AML-193 (cell line): ENCODE measurements at regions not wholly inside any gene's neighbourhood (a gene's known extent, or its start where the extent isn't known, plus 50 kb on each side); places are given as distances from the start of the nearest gene placed in this dataset.
"Not testable (repeated sequence)": the region's sequence is repeated elsewhere in the genome, so short reads cannot be mapped to it uniquely, and the experiment has no call there.

Experiments
- DNase-seq, 2 experiments: peaks; one replicate each; lab custom pipeline; 2025; lab: John Stamatoyannopoulos, UW

DNA sequence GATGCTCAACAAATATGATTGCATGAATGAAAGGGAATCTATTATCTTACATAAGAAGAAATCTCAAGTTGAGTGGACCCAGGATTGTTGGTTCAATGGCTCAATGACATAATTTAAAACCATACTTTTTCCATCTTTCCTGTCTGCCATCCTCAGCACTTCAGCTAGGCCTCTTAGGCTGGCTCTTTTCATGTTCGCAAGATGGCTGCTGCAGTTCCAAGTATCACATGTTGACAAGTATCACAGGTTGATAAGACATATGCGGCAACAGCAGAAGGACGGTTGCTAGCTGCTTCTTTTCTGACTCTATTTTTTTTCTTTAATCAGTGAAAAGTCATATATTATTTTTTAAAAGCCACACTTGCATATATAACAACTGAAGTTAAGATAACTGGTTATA lies 79.0 kb upstream of the CDK6 start:
- no peak for DNase-seq

DNA sequence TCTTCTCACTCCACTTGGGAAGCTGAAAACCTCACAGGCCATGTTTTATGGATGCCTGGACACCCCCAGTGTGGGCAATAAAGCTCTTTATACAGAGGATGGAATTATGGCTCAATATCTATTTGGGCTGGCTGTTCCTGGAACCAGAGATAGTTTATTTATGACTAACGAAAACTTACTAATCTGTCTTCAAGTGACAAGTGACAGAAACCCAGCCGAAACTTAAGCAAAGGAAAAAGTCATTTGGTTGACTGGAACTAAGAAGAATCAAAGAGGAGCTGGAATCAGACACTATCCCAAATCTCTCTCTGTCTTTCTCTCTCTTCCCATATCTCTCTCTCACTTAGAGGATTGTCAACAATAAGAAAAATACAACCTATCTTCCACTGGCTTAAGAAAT lies 78.3 kb upstream of the CDK6 start:
- DNase-seq: no peak

DNA sequence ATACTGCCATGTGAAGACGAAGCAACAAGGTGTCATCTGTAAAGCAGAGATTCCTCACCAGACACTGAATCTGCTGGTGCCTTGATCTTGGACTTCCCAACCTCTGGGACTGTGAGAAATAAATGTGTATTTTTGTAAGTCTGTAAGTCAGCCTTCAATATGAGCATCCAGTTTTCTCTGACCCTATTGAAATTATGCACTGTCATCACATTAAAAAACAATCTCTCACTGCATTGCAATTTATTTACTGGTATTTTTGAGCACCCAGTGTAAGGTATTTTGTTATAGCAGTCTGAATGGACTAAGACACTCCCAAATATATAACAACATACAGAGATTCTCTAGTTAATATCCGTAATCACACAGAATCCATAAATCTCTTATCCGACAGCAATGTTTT lies 77.5 kb upstream of the CDK6 start:
- DNase-seq: no peak

DNA sequence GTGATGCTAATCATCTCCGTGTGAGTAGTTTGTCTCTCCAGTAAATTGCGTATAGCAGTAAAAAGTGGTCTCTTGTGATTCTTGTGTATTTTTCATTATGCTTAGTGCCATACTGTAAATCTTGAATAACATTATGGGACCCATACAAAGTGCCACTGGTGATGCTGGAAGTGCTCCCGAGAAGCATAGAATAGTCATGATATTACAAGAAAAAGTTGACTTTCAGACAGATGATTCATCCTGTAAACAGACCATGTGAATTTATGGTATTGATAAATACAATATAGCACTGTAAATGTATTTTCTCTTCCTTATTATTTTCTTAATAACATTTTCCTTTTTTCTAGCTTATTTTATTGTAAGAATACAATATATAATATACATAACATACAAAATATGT lies 74.6 kb upstream of the CDK6 start:
- DNase-seq: no peak

DNA sequence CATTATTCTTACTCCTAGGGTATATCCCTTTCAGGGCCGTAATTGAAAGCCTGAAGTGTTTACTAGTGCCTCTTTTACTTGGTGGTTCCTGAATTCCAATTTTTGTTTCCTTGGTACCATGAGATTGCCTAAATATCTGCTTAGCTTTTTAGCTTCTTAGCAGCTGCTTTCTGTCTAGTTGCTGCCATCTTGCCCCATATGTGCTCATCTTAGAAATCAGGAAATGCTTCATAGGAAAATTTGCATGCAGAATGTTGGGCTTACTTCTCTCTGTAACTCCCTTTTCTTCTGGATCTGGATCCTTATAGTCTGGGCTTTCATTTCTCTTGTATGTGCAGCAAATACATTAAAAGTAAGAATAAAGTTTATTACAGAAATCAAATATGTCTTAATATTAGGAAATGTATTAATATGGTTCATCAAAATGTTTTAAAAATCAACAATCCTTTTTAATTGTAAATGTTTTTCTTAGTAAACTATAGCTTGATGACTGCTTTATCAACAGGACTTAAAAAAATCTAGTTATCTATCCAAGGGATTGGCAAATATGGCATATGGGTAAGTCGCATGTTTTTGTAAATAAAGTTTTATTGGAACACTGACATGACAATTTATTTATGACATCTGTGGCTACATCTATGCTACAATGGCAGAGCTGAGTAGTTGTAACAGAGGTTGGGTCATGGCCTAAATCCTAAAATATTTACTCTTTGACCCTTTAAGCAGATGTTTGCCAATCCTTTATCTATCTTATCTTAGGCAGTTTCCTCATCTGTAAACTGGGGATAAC lies 73.5 kb upstream of the CDK6 start:
- no peak for DNase-seq

DNA sequence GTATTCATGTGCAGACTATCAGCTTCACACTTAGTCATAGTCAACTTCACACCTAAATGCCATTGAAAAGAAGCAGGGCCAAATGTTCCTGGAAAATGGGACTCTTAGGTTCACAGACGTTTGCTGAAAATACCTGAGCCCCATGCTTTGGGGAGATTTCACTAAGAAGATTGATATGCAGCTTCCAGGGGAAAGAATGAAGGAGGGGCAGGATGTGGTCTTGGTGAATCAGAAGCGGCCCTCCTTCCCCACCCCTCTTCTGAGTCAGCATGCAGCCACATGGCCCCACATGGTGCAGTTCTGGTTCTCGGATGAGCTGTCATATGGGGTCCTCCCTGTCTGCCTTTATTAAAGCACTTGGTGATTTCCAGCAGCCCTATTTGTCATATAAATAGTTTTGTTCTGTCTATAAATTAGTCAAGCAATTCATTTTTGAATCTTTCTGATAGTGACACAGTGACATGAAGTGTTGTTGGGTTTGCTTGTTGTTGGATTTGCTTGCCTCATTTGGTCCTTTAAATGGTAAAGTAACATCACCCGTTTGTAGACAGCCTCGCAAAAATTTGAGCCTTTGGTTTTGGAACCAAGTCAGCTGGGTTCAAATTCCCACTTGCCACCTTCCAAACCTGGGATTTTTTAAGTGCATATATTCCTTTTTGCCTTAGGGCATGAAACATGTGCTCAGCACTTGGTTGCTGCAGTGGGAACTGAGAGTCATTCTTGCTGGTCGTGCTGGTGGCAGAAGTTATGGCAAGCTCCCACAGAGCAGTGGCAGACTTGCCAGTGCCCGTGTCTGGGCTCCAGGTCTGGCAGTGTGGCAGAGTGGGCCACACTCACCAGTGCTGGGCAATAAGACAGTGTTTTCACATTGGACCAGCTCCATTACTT lies 68.1 kb upstream of the CDK6 start:
- DNase-seq: no peak

DNA sequence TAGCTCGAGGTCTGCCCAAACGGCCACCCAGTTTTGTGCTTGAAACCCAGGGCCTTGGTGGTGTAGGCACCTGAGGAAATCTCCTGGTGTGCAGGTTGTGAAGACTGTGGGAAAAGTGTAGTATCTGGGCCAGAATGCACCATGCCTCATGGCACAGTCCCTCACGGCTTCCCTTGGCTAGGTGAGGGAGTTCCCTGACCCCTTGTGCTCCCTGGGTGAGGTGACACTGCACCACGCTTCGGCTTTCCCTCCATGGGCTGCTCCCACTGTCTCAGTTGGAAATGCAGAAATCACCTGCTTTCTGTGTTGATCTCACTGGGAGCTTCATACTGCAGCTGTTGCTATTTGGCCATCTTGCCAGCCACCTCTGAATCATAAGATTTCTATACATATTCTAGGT lies 62.4 kb upstream of the CDK6 start:
- no peak for DNase-seq

DNA sequence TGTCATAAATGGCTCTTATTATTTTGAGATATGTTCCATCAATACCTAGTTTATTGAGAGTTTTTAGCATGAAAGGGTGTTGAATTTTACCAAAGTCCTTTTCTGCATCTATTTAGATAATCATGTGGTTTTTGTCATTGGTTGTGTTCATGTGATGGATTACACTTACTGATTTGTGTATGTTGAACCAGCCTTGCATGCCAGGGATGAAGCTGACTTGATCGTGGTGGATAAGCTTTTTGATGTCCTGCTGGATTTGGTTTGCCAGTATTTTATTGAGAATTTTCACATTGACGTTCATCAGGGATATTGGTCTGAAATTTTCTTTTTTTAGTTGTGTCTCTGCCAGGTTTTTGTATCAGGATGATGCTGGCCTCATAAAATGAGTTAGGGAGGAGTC lies 58.5 kb upstream of the CDK6 start:
- DNase-seq: not testable (repeated sequence)

DNA sequence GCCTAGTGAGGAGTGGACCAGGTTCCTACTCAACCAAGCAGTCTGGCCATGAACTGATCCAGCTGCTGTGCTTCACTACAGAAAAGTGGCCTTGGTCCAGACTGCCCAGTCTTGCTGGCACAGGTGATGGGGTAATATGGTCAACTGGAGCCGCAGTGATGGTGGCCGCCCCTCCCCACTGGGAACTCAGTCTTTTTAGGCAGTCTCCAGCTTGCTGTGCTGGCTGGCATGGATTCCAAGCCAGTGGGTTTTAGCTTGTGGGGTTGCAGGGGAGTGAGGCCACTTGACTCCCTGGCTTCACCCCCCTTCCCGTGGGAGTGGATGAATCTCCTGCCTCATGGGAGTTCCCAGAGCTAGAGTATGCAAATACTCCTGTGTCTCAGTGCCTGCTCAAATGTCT lies 52.7 kb upstream of the CDK6 start:
- DNase-seq: no peak
